SK-N-SH treated with all-trans-retinoic acid at 6 μM for 48 hours (cell line): ENCODE measurements at regions not wholly inside any gene's neighbourhood (a gene's known extent, or its start where the extent isn't known, plus 50 kb on each side); places are given as distances from the start of the nearest gene placed in this dataset.

Experiments used
- ATAC-seq: fragments of 200-7000 bp; cut with Tn5 transposase; 3 replicates; pipeline ENCODE4 v1.9.1; 2020; ENCODE audit warnings: mild to moderate bottlenecking, moderate library complexity
- BACH2 ChIP-seq: fragments of 250-450 bp; sonication (Bioruptor Pico); IDR thresholded peaks from 2 replicates; pipeline ENCODE4 v1.9.0; 2021; ENCODE audit warnings: mild to moderate bottlenecking, borderline replicate concordance
- CSDC2 ChIP-seq: fragments of 250-450 bp; sonication (Bioruptor Pico); IDR thresholded peaks from 2 replicates; pipeline ENCODE4 v1.5.0; 2020; ENCODE audit warnings: mild to moderate bottlenecking, moderate library complexity
- CSRNP3 ChIP-seq: fragments of 250-450 bp; sonication (Bioruptor Pico); IDR thresholded peaks from 2 replicates; pipeline ENCODE4 v1.5.1; 2021; ENCODE audit warnings: mild to moderate bottlenecking, moderate library complexity
- ESRRG ChIP-seq: fragments of 250-450 bp; sonication (Bioruptor Pico); IDR thresholded peaks from 2 replicates; pipeline ENCODE4 v1.6.1; 2021; ENCODE audit warnings: mild to moderate bottlenecking
- GLIS3 ChIP-seq: fragments of 250-450 bp; sonication (Bioruptor Pico); IDR thresholded peaks from 2 replicates; pipeline ENCODE4 v1.5.0; 2020; ENCODE audit warnings: mild to moderate bottlenecking, moderate library complexity
- ISL1 ChIP-seq: fragments of 250-450 bp; sonication (Bioruptor Pico); IDR thresholded peaks from 2 replicates; pipeline ENCODE4 v2.1.2; 2022; ENCODE audit warnings: mild to moderate bottlenecking, moderate library complexity
- OSR1 ChIP-seq: fragments of 250-450 bp; sonication (Bioruptor Pico); IDR thresholded peaks from 2 replicates; pipeline ENCODE4 v1.8.0; 2022; ENCODE audit warnings: moderate library complexity, mild to moderate bottlenecking, inconsistent platforms
- POU6F1 ChIP-seq: fragments of 250-450 bp; sonication (Bioruptor Pico); IDR thresholded peaks from 2 replicates; pipeline ENCODE4 v1.8.0; 2021; ENCODE audit warnings: low read depth, mild to moderate bottlenecking, moderate library complexity, borderline replicate concordance
- PPARA ChIP-seq: fragments of 250-450 bp; sonication (Bioruptor Pico); IDR thresholded peaks from 2 replicates; pipeline ENCODE4 v1.5.0; 2020; ENCODE audit warnings: mild to moderate bottlenecking, borderline replicate concordance
- RARB ChIP-seq: fragments of 250-450 bp; sonication (Bioruptor Pico); IDR thresholded peaks from 2 replicates; pipeline ENCODE4 v1.8.0; 2021; ENCODE audit warnings: mild to moderate bottlenecking, moderate library complexity
- SNAI2 ChIP-seq: fragments of 250-450 bp; sonication (Bioruptor Pico); IDR thresholded peaks from 2 replicates; pipeline ENCODE4 v1.5.0; 2020; ENCODE audit warnings: mild to moderate bottlenecking, moderate library complexity
- TCF4 ChIP-seq: fragments of 250-450 bp; sonication (Bioruptor Pico); IDR thresholded peaks from 2 replicates; pipeline ENCODE4 v1.8.0; 2021; ENCODE audit warnings: mild to moderate bottlenecking, moderate library complexity, borderline replicate concordance
- TOX ChIP-seq: fragments of 250-450 bp; sonication (Bioruptor Pico); IDR thresholded peaks from 2 replicates; pipeline ENCODE4 v1.8.0; 2021; ENCODE audit warnings: mild to moderate bottlenecking, moderate library complexity, borderline replicate concordance
- ZC3H10 ChIP-seq: fragments of 250-450 bp; sonication (Bioruptor Pico); IDR thresholded peaks from 2 replicates; pipeline ENCODE4 v1.5.1; 2021; ENCODE audit warnings: mild to moderate bottlenecking, moderate library complexity
- ZFP3 ChIP-seq: fragments of 250-450 bp; sonication (Bioruptor Pico); IDR thresholded peaks from 2 replicates; pipeline ENCODE4 v1.5.0; 2020; ENCODE audit warnings: mild to moderate bottlenecking, moderate library complexity
- ZFP30 ChIP-seq: fragments of 450-650 bp; formaldehyde crosslinking; IDR thresholded peaks from 2 replicates; pipeline ENCODE4 v1.5.0; 2022; ENCODE audit warnings: mild to moderate bottlenecking, moderate library complexity
- ZNF565 ChIP-seq: fragments of 450-650 bp; formaldehyde crosslinking; conservative IDR thresholded peaks from 2 replicates; pipeline ENCODE4 v1.5.0; 2020; ENCODE audit warnings: low read depth, mild to moderate bottlenecking, moderate library complexity
- ZNF70 ChIP-seq: fragments of 450-650 bp; formaldehyde crosslinking; IDR thresholded peaks from 2 replicates; pipeline ENCODE4 v1.5.0; 2020; ENCODE audit warnings: mild to moderate bottlenecking, moderate library complexity
- ZNF8 ChIP-seq: fragments of 450-650 bp; formaldehyde crosslinking; IDR thresholded peaks from 2 replicates; pipeline ENCODE4 v1.5.0; 2020; ENCODE audit warnings: mild to moderate bottlenecking, moderate library complexity
- TF ChIP-seq, protein P1 (sequence below): fragments of 250-450 bp; sonication (Bioruptor Pico); IDR thresholded peaks from 2 replicates; pipeline ENCODE4 v1.5.0; 2020; ENCODE audit warnings: mild to moderate bottlenecking, moderate library complexity
- TF ChIP-seq, protein P2 (sequence below): fragments of 250-450 bp; sonication (Bioruptor Pico); IDR thresholded peaks from 2 replicates; pipeline ENCODE4 v1.8.0; 2020; ENCODE audit warnings: mild to moderate bottlenecking, moderate library complexity, borderline replicate concordance
- TF ChIP-seq, protein P3 (sequence below): fragments of 250-450 bp; sonication (Bioruptor Pico); IDR thresholded peaks from 2 replicates; pipeline ENCODE4 v1.5.1; 2020; ENCODE audit warnings: low read depth, mild to moderate bottlenecking, moderate library complexity

DNA sequence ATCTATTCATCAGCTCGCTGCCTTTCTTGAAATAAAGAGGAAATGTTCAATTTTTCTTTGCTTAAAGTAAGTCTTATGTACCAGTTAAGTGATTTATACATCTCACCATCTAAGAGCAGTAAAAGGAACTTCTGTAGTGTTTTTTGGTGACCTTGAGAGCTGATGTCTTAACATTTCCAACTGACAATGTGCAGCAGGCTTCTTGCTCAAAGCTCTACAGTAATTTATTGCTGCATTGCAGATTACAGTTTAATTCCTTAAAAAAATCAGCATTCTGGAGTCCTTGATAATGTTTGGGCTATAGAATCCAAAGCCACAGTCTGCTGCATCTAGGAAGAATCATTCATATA is 61.6 kb downstream of the DIPK2A start:
- no peak for TF ChIP-seq ZNF70 (CRISPR knock-in tag)
- no peak for TF ChIP-seq ZFP3 (CRISPR knock-in tag)
- TF ChIP-seq TOX (CRISPR knock-in tag) = no peak
- no peak for ATAC-seq

DNA sequence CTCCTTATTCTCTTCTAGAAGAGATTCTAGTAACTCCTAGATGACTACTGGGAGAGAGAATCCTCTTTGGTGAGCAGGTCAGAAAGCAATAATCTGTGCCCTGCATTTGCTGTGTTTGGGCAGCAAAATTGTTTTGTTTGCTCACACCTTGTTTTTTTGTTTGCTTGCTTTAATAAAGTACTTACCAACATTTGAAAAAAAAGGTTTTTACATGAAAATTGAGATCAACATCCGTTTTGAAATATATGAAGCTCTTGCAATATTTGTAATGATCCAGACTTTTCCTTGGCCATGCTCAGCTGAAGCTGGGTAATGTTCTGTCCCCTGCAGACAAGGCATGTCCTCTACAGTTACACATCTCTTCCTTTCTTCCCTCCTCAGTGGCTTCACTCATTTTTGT is 62.2 kb downstream of the DIPK2A start:
- TF ChIP-seq ZFP30 (CRISPR knock-in tag) (no peak), ISL1 (CRISPR knock-in tag) (no peak), ESRRG (CRISPR knock-in tag) (no peak), PPARA (CRISPR knock-in tag) (no peak), TCF4 (CRISPR knock-in tag) (no peak), BACH2 (no peak), SNAI2 (CRISPR knock-in tag) (no peak), GLIS3 (CRISPR knock-in tag) (no peak), ZNF70 (CRISPR knock-in tag) (no peak), RARB (CRISPR knock-in tag) (no peak), ZNF8 (CRISPR knock-in tag) (no peak), CSRNP3 (CRISPR knock-in tag) (no peak)
- TF ChIP-seq, protein P1, sequence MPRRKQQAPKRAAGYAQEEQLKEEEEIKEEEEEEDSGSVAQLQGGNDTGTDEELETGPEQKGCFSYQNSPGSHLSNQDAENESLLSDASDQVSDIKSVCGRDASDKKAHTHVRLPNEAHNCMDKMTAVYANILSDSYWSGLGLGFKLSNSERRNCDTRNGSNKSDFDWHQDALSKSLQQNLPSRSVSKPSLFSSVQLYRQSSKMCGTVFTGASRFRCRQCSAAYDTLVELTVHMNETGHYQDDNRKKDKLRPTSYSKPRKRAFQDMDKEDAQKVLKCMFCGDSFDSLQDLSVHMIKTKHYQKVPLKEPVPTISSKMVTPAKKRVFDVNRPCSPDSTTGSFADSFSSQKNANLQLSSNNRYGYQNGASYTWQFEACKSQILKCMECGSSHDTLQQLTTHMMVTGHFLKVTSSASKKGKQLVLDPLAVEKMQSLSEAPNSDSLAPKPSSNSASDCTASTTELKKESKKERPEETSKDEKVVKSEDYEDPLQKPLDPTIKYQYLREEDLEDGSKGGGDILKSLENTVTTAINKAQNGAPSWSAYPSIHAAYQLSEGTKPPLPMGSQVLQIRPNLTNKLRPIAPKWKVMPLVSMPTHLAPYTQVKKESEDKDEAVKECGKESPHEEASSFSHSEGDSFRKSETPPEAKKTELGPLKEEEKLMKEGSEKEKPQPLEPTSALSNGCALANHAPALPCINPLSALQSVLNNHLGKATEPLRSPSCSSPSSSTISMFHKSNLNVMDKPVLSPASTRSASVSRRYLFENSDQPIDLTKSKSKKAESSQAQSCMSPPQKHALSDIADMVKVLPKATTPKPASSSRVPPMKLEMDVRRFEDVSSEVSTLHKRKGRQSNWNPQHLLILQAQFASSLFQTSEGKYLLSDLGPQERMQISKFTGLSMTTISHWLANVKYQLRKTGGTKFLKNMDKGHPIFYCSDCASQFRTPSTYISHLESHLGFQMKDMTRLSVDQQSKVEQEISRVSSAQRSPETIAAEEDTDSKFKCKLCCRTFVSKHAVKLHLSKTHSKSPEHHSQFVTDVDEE = no peak
- ATAC-seq = no peak

DNA sequence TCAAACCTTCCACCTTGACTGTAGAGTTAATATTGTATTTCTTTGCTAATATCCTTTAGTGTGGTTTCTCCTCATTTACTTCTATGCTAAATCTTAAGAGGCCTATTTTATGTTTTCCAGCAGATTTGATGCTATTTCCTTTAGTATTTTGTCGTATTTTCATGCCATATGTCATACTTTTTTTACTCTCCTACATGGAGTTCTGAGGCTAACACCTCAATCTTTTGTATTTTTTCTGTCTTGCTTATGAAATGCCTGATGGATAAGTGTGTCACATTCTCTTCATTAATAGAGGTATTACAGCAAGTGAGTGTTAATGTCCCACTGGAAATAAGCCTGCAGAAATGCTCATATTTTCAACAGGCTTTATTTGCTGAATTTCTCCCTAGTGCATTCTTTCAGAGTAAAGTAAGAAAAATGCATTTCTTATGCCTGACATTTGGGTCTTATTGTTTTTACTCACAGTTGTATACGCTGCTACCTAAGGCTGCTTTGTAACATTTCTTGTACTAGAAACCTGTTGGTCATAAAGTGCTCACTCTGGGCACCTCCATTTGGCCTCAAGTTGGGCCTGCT is 63.2 kb downstream of the DIPK2A start:
- no peak for TF ChIP-seq ZNF565 (CRISPR knock-in tag)
- no peak for ATAC-seq

- no peak for ATAC-seq
- TF ChIP-seq ZNF8 (CRISPR knock-in tag) (no peak), ZFP3 (CRISPR knock-in tag) (no peak), ZC3H10 (no peak), SNAI2 (CRISPR knock-in tag) (no peak), TCF4 (CRISPR knock-in tag) (no peak), ISL1 (CRISPR knock-in tag) (no peak), ZFP30 (CRISPR knock-in tag) (no peak), POU6F1 (CRISPR knock-in tag) (no peak), TOX (CRISPR knock-in tag) (no peak), ZNF70 (CRISPR knock-in tag) (no peak), OSR1 (CRISPR knock-in tag) (no peak), BACH2 (no peak), CSDC2 (CRISPR knock-in tag) (no peak), ZNF565 (CRISPR knock-in tag) (no peak), CSRNP3 (CRISPR knock-in tag) (no peak), PPARA (CRISPR knock-in tag) (no peak)
- TF ChIP-seq, protein P1 = no peak
- TF ChIP-seq, protein P2, sequence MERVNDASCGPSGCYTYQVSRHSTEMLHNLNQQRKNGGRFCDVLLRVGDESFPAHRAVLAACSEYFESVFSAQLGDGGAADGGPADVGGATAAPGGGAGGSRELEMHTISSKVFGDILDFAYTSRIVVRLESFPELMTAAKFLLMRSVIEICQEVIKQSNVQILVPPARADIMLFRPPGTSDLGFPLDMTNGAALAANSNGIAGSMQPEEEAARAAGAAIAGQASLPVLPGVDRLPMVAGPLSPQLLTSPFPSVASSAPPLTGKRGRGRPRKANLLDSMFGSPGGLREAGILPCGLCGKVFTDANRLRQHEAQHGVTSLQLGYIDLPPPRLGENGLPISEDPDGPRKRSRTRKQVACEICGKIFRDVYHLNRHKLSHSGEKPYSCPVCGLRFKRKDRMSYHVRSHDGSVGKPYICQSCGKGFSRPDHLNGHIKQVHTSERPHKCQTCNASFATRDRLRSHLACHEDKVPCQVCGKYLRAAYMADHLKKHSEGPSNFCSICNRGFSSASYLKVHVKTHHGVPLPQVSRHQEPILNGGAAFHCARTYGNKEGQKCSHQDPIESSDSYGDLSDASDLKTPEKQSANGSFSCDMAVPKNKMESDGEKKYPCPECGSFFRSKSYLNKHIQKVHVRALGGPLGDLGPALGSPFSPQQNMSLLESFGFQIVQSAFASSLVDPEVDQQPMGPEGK = no peak
- TF ChIP-seq, protein P3, sequence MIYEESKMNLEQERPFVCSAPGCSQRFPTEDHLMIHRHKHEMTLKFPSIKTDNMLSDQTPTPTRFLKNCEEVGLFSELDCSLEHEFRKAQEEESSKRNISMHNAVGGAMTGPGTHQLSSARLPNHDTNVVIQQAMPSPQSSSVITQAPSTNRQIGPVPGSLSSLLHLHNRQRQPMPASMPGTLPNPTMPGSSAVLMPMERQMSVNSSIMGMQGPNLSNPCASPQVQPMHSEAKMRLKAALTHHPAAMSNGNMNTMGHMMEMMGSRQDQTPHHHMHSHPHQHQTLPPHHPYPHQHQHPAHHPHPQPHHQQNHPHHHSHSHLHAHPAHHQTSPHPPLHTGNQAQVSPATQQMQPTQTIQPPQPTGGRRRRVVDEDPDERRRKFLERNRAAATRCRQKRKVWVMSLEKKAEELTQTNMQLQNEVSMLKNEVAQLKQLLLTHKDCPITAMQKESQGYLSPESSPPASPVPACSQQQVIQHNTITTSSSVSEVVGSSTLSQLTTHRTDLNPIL = no peak
- TF ChIP-seq, all 23 proteins: peak for 0
Measured at GRCh38 chr3:144036498-144036897, 64.9 kb downstream of the DIPK2A start.
